GM21526 (cell line): ENCODE measurements at regions not wholly inside any gene's neighbourhood (a gene's known extent, or its start where the extent isn't known, plus 50 kb on each side); places are given as distances from the start of the nearest gene placed in this dataset.

ENCODE experiments used
- ATAC-seq: cut with Tn5 transposase; IDR thresholded peaks from one replicate; pipeline ENCODE4 v1.9.1; 2021; ENCODE audit warnings: moderate library complexity; ENCODE audit not compliant: unreplicated experiment, low FRiP score

DNA sequence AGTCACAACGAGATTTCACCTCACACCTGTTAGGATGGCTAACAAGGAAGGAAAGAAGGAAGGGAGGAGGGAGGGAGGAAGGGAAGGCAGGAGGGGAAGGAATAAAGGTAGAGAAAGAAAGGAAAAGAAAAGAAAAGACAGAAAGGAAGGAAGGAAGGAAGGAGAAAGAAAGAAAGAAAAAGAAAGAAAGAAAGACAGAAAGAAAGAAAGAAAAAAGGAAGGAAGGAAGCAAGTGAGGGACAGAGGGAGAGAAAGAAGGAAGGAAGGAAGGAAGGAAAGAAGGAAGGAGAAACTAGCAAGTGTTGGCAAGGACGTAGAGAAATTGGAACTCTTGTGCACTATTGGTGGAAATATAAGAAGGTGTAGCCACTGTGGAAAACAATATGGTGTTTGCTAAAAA lies 52.2 kb downstream of the CCDC185 start:
- no peak for ATAC-seq

- no peak for ATAC-seq
Measured at GRCh38 chr1:223453902-223454301, 60.7 kb downstream of the CCDC185 start.

- ATAC-seq, result no peak
Measured at GRCh38 chr1:223454959-223455358, 61.7 kb downstream of the CCDC185 start.

DNA sequence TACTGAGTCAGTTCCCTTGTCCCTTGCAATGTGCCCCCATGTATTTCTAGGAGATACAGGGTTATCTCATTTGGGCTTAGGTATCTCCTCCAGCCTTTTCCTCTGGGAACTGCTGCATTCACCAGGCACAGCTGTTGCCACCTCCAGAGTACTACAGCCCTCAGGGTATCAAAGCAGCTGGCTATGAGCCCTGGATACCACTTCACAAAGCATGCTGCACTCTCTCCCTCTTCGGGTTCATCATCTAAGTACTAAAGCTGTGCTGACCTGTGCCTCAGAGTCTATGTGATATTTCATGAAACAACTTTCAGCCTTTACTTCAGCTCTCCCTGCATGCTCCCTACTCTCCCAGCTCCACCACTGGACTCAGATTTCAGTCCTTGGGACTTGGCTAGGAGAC lies 62.3 kb downstream of the CCDC185 start:
- no peak for ATAC-seq

- ATAC-seq, result no peak
Measured at GRCh38 chr1:223456747-223457146, 63.5 kb downstream of the CCDC185 start.

DNA sequence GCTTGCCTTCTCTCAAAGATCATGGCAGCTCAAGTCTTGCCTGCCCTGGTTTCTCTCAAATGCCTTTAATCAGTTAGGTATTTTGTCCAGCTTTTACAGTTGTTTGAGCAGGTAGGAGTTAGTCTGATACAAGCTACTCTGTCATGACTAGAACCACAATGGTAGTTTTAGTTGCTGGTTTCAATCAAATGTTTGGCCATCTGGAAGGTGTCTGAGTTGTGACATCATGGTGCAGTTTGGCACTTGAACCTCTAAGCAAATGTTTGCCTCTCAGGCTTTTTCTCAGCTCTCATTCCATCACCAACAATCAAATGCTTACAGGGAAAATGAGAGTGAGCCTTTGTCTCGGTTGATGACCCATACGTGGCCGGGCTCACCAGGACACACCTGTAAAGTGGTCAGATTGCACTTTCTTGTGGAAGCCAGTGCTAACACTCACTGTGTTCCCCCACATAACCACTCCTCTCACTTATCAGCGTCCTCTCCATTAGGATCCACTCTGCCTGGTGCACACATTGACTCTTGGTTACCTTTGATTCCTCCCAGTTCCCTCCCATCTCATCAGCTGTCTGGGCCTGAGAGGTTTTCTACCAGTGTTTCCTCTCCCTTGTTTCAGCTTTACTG lies 67.5 kb downstream of the CCDC185 start:
- ATAC-seq, result no peak

- no peak for ATAC-seq
Measured at GRCh38 chr1:223462047-223462630, 68.9 kb downstream of the CCDC185 start.

DNA sequence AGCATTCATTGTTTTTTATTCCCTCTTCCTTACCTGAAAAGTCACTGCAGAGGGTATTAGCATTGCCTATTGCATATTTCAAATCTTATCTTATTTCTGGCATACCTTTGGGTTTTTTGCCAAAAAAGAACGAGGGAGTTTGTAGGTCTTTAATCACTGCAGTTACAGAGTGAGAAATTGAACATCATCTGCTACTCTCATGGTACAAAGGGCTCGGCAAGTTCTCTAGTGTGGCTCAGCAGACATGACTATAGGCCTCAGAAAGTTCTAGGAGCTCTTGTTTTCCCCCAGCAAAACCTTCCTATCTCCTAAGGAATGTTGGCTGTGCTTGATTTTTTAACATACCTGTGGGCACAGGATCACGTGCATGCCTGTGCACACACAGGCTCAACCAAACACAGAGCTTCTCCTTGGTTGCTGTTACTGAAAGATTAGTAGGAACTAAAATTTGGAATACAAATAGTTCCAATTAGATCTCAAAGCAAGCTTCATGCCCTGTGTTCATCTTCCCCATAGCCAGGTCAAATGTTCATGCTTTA lies 69.7 kb downstream of the CCDC185 start:
- no peak for ATAC-seq

DNA sequence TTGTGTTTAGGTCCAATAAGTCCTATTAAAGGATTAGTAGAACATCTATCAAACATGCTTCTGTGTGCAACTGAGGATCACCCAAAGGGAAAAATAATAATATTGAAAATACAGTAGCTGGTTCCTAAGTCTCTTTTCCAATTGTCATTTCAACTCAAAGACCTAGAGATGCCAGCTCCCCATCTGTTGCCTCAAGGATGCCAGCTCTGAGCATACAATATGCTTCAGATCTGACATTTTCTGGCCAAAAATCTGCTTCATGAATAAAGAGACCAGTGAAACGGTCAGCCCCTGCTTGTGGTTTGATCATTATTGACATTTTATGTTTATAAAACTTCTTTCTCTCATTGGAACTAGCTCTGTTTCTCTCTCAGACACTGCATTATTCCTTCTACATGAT lies 72.9 kb downstream of the CCDC185 start:
- no peak for ATAC-seq

- no peak for ATAC-seq
Measured at GRCh38 chr1:223471566-223471965, 78.4 kb downstream of the CCDC185 start.

GRCh38 chr1:223472057-223472456 lies 78.8 kb downstream of the CCDC185 start:
- no peak for ATAC-seq

GRCh38 chr1:223473601-223474344 lies 80.6 kb downstream of the CCDC185 start:
- ATAC-seq, result no peak

DNA sequence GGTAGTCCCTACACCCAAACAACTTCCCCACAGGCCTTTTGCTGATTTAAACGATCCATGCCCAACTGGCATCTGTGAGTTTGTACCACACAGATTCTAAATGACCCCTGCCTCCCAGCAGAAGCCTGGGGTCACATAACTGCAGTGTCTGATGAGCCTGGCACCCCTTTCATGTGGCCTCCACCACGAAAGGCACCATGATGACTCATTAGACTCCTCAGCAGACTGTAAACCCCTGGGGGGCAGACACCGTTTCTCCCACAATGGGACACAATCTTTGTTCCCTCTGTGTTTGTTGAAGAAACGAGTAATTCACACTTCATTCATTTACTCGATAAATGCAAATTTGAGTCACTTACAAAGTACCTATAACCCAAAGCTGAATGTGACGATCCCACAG lies 81.6 kb downstream of the CCDC185 start:
- no peak for ATAC-seq

DNA sequence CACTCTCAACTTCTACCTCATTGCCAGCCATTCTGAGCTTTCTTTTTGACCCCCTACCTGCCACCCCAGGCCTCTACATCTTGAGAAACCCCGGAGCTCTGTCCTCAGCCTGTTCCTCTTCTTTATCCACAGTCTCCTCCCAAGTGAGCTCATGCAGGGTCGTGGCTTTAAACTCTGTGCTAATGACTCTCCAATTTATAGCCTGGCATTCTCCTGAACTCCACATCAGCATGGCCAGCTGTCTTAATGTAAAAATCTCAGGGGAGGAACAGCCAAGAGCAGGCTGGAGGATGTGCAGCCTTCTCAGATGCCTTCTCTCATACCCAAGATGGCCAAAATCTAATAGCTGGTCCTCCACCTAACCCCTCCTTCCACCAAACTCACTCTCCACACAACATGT lies 84.2 kb downstream of the CCDC185 start:
- ATAC-seq, result no peak

DNA sequence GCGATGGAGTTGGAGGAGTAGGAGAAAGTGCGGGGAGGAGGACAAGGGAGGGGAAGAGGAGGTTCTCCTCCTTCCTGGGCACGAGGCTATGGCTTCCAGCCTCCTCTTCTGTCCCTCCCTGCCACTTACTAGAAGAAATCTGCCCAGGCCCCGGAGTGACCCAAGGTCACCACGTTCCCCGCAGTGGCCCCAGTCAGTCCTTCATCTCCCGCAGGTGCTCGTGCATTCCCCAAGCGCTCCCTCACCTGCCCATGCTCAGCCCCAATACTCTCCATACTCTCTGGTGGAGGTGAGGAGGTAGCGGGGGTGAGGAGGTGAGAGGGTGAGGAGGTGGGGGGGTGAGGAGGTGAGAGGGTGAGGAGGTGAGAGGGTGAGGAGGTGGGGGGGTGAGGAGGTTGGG lies 85.4 kb downstream of the CCDC185 start:
- ATAC-seq, result no peak

- no peak for ATAC-seq
Measured at GRCh38 chr1:223479261-223479660, 86.0 kb downstream of the CCDC185 start.

DNA sequence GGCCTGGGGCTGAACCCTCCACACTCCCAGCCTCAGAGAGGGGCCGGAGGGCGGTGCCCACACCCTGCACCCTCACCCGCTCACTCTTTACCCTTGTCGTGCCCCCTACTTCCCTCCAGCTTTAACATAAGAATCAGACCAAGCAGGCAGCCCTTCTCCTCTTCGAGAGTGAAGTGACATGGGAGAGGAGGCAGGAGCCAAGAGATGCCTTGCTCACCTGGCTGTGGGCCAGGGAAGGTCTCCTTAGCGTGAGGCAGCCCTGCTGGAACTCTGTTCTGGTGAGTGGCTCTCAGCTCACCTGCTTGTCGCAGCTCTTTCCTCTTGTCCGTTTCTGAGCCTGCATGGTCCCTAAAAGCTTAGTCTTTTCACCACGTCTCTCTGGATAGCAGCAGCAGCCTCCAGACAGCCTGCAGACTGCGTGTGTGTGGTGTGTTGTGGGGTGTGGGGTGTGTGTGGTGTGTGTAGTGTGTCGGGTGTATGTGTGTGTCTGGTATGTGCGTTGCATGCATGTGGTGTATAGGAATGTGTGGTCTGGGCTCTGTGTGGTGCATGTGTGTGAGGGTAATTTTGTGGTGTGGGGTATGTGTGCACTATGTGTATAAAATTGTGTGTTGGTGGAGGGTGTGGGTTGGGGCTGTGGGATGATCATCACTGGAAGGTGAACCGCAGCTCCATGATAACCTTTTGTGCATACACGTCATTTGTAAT lies 86.7 kb downstream of the CCDC185 start:
- ATAC-seq, result no peak

GRCh38 chr1:223482132-223482531 lies 88.9 kb downstream of the CCDC185 start:
- ATAC-seq, result no peak

- ATAC-seq, result peak; percentile 91
Measured at GRCh38 chr1:223482766-223483165, 89.6 kb downstream of the CCDC185 start.

DNA sequence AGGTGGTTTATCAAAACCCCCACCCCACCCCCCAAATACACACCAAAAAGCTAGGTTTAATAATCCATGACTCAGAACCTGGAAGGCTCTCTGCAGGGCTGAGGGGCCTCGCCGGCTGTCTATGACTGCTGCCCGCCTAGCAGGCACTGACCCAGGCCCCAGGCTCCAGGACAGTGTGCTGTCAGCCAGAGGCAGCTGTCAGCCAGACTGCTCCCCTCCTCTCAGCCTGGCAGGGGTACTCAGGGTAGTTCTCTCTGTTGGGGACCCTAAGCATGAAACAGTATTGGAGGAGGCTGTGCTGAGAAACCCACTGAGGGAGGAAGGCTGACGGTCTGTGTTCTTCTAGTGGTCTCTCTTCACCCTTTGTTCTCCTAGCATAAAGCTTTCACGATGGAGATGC lies 90.3 kb downstream of the CCDC185 start:
- ATAC-seq, result no peak

DNA sequence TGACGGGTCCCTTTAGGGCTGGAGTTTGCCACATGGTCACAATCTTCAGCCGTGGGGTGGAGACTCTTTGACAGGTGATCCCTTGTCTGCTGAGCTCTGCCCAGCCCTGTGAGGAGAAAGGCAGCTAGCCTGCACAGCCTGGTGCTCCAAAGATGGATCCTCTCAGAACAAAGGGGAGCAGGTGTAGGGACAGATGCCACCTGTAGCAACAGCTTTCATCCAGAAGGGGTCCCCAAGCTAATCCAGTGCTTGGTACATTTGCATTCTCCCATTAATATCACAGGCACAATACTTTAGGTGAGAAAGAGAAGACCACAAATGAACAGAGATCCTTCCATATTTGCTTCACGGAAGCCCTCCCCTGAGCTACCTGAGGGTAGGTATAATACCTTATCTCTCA lies 93.2 kb downstream of the CCDC185 start:
- no peak for ATAC-seq
